ENCODE measurements at regions not wholly inside any gene's neighbourhood (a gene's known extent, or its start where the extent isn't known, plus 50 kb on each side); places are given as distances from the start of the nearest gene placed in this dataset.

DNA sequence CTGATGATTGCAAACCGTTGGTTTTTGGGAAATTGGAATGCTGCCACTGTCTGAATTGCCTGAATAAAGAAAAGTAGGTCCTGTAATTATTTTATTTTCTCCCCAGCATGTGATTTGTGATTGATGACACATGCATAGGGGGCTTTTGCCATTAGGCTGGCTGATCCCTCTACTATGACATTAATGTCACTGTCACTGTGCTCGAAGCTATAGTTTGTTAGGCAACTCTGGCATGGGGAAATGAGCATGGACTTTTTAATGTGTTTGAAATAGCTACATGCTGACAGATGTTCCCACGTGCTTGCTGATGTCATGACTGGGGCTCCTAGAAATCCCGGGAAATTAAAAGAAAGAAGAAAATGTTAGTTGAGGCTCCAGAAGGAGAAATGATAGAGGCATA is 99.1 kb downstream of the HRH4 start:
- in situ Hi-C loops (cut with MboI; ENCODE audit: low pct_unique_long_range_greater_than_20kb, low sequenced_read_pairs) = no loop called here
- no peak for DNase-seq

DNA sequence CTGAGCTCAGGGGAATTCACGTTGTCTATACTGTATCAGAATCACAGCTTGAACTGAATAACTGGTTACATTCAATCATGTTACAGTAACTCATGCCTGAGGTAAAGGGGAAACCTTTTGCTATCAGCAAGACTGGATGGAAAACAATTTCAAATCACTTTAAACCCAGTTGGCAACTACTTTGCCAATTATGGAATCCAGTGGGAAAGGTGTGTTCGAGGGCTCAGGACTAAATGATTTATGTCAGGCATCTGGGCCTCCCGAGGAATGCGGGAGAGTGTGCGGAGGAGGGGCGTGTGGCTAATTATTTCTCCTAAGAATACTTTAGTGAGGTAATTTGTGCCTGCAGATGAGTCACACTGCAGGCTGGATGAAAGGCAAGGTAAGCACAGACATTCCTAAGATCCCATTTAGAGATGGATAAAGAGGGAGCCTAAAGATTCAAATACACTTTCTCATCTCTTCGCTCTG is 100.1 kb downstream of the HRH4 start:
- in situ Hi-C loops (cut with MboI; ENCODE audit: low pct_unique_long_range_greater_than_20kb, low sequenced_read_pairs) = no loop called here

DNA sequence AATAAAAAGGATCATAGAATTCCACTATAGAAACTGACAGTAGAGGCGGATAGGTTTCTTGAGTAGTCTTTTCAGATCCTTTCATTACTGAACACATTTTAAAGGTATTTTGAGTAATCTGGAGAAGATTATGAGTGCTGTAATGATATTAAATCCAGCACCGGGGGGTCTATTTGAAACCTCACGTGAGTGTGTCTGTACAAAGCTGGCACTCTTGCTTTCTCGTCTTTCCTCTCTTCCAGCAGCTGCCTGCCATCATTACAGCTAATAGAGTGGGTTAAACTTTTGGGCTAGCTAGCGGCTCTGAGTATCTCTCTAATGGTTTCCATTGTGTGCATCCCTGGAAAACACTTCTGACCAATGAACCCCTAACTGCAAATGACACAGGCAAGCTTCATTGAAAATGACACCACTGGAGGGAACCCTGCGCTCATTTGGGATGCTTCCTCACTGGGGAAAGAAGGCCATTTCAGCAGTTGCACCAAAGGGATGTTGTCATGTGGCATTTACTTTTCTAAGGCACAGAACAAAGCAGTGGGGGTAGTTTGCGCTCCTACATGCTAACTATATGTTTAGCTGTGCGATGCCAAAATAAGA is 101.0 kb downstream of the HRH4 start:
- in situ Hi-C loops (cut with MboI; ENCODE audit: low pct_unique_long_range_greater_than_20kb, low sequenced_read_pairs) = no loop called here
- no peak for DNase-seq

More for the DNA sequence above, 100.1 kb downstream of the HRH4 start:
- no peak for DNase-seq

DNA sequence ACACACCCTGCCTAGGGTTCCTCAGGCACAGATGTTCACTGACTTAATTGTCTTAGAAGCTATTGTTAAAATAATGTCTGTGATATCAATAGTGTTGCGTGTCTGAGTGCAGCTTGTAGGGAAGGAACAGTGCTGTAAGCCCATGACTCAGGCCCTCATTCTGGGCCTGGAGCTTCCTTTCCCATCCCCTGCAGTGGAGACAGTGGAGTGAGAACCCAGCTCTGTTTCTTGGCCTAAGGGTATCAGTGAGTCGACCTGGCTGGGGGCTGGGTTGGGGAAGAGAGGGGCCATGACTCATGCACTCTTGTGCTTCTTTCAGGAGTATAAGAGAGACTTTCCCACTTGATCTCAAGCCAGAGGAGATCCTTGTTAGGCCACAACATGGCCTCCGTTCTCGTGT is 106.8 kb downstream of the HRH4 start:
- DNase-seq = no peak
- in situ Hi-C loops (cut with MboI; ENCODE audit: low pct_unique_long_range_greater_than_20kb, low sequenced_read_pairs) = no loop called here

DNA sequence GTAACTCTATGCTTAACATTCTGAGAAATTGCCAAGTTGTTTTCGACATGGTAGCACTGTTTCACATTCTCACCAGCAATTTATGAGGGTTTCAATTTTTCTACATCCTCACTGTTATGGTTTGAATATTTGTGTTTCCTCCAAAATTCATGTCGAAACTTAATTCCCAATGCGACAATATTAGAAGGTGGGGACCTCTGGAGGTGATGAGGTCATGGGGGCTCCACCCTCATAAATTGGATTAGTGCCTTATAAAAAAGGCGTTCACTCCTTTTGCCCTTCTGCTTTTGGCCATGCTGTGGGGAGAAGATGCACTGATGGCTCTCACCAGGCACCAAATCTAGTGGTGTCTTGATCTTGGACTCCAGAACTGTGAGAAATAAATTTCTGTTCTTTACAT is 110.3 kb downstream of the HRH4 start:
- in situ Hi-C loops (cut with MboI; ENCODE audit: low pct_unique_long_range_greater_than_20kb, low sequenced_read_pairs) = no loop called here
- no peak for DNase-seq

DNA sequence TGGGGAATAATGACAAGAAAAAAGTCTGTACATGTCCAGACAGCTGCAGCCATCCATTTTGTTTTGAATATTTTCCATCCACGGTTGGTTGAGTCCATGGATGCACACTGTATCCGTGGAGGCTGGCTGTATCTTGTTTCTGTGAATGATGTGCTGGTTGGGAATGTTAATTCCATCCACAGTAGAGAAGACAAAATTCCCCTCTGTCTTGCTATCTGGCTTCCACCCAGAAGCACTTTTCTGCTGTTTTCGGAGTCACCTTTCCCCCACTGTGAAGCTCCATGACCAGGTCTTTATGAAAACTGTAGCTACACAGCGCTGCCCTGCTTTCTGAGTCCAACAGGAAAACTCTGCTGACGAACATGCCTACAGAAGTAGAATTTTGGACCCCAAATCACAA is 122.3 kb downstream of the HRH4 start:
- in situ Hi-C loops (cut with MboI; ENCODE audit: low pct_unique_long_range_greater_than_20kb, low sequenced_read_pairs) = no loop called here
- no peak for DNase-seq

DNA sequence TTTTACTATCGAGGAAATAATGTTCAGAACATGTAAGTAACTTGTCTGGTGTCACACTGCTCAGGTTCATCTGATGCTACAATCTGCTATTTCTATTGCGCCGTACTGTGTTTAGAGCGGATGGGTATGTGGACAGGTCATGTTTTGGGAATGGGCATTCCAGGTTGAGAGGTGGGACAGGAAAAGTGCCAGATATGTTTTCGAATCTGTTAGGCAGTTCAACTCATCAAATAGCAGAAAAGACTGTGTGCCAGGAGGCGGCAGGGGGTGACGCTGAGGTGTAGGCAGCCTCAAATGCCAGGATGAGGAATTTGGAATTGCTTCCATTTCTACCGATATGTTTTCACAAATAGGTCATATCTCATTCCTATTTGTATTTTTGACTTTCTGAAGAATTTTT is 123.8 kb downstream of the HRH4 start:
- in situ Hi-C loops (cut with MboI; ENCODE audit: low pct_unique_long_range_greater_than_20kb, low sequenced_read_pairs) = no loop called here
- no peak for DNase-seq

DNA sequence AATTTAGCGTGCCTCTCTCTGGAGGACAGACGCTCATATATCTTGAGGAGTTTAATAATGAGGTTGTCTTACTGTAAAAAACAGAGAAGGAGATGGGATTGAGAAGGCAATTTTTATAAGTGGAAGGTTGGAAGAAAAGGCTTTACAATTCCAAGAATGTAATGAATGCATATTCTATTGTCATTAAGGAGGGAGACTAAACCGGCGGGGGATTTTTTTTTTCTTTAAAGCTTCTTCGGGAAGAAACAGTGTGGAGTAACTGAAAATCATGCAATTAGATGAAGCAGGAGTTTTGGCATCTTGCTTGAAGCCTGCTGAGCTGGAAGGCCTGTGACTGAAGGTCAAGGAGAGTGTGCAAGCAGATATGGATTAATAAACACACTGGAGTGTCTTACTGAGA is 124.4 kb downstream of the HRH4 start:
- no peak for DNase-seq
- in situ Hi-C loops (cut with MboI; ENCODE audit: low pct_unique_long_range_greater_than_20kb, low sequenced_read_pairs) = no loop called here

DNA sequence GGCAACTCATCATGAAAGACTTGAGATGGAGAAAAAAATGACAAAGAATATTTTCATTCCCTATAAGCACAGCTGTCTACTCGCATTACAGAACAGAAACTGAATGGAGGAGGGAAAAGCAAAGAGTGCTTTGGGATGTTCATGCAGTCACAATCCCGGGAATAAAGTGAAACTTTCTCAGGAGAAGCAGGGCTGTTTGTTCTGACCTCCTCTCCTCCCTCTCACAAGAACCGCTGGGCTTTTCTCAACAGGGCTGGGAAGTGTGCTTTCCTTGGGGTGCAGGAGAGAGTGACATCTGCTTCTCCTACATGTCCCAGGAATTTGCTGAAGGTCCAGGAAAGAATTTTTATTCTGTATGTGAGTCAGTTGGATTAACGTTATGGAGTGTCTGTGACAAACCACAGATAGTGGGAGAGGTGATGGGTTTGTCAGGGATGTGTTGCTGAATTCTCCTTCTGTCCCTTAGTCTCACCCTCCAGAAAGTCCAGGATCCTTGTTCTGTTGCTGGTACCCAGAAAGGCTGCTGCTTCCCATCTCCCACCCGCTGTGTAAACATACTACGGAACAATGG is 125.6 kb downstream of the HRH4 start:
- no peak for DNase-seq
- in situ Hi-C loops (cut with MboI; ENCODE audit: low pct_unique_long_range_greater_than_20kb, low sequenced_read_pairs) = no loop called here

DNA sequence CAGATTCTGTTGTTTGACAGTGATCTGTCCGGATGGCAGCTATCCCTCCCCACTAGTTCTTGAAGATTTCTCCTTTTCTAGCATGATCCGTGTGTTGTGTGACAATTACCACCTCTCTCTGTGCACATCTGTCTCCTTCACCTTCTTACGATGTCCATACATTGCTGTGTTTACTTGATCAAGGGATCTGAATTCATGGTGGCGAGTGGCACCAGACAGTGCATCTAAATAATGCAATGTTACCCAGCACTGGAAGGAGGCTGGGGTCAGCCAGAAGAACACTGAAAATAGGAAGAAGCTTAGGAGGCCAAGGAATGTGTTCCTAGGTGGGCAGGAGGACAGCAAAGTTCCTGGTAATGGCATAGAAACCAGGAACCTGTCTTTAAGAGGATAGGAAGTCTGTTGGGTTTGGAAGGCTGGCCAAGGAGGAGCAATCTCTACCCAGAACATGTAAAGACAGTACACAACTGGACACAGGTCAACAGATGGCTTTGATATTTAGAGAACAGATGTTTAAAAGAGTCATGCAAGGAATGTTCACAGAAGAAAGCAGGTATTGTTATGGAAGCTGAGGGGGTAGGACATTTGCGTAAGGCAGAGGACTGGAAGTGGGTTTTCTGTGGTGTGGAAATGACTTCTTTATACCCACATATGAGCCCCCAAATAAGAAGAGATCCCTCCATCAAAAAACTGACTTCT is 126.4 kb downstream of the HRH4 start:
- in situ Hi-C loops (cut with MboI; ENCODE audit: low pct_unique_long_range_greater_than_20kb, low sequenced_read_pairs) = no loop called here
- DNase-seq = no peak

DNA sequence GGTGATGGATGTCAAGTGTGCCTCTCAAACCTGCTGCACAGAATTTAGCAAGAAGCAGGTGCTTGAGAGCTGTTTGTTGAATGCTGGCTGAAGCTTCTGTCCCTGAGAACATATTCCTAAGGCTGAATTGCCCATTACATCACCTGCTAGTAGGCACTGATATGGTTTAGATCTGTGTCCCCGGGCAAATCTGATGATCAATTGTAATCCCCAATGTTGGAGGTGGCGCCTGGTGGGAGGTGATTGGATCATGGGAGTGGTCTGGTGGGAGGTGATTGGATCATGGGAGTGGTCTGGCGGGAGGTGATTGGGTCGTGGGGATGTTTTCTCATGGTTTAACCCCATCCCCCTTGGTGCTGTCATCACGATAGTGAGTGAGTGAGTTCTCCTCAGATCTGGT is 128.0 kb downstream of the HRH4 start:
- in situ Hi-C loops (cut with MboI; ENCODE audit: low pct_unique_long_range_greater_than_20kb, low sequenced_read_pairs) = no loop called here
- no peak for DNase-seq

DNA sequence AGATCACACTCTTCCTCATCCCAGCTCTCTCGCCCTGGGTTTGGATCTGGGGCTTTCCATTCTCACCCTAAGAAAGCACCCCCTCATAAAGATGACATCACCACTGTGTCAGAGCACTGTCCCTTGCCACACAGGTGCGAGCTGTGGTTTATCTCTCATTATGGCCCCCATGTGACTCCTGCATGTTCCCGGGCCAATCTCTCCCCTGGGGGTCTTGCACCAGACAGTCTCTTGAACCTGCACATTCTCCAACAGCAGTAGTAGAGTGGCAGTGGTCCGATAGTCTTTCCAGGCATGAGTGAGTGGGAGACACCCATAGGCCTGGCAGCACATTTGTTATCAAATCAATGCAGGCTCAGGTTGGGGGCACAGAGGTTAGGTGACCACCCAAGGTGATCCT is 130.5 kb downstream of the HRH4 start:
- DNase-seq = no peak
- in situ Hi-C loops (cut with MboI; ENCODE audit: low pct_unique_long_range_greater_than_20kb, low sequenced_read_pairs) = no loop called here

DNA sequence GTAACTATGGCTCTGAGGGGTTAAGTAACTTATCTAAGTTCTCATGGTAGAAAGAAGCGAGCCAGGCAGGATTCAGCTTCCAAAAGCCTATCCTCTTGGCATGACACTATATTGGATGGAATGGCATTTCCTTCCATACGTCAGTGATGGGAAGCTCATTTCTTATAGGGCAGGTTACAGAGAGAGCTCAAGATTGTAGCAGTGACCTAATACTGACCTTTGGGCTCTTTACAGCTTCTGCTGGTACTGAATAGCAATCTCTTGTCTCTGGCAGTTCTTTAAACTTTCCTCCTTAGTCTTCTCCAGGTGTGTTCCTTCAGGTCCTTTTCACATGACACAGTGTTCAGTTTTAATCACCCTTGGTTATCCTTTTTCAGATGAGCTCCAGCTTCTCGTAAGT is 133.0 kb downstream of the HRH4 start:
- no peak for DNase-seq
- in situ Hi-C loops (cut with MboI; ENCODE audit: low pct_unique_long_range_greater_than_20kb, low sequenced_read_pairs) = no loop called here

DNA sequence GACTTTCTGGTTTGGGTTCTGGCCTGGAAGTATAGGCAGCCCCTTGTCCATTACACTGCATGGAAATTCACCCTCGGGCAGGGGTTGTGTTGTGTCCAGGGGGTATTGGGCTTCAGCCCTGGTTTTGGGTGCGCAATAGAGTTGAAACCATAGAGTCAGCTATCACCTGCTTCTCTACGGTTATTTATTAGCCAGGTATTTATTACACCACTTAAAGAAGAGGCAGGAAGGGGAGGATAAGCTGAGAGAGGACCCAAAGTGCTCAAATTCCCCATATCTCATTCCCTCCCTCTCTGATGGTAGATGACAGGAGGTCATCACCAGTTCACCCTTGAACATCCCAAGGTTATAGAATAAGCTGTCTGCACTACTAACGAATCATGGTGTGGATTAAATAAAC is 133.4 kb downstream of the HRH4 start:
- DNase-seq = no peak
- in situ Hi-C loops (cut with MboI; ENCODE audit: low pct_unique_long_range_greater_than_20kb, low sequenced_read_pairs) = no loop called here

DNA sequence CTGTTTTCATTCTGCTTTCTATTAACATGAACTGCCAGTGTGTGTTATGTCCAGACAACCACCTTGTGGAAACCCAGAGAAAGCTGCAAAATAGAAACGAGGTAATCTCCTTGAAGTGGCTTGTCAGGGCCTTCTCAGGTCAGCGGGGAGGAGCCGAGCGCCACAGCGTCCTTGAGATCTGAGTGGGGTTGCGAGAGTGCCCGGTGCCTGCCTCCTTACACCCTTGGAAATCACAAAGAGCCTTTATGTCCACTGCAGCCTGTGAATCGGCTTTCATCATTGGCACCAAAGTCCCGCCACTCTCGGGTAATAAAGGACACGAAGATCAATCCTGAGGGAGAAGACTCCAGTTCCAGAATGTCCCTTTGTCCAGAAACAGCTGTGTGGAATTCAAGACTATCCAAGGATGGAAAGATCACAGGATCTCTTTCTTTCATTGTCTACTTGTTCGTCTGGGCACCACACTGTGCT is 135.2 kb downstream of the HRH4 start:
- no peak for DNase-seq
- in situ Hi-C loops (cut with MboI; ENCODE audit: low pct_unique_long_range_greater_than_20kb, low sequenced_read_pairs) = no loop called here

DNA sequence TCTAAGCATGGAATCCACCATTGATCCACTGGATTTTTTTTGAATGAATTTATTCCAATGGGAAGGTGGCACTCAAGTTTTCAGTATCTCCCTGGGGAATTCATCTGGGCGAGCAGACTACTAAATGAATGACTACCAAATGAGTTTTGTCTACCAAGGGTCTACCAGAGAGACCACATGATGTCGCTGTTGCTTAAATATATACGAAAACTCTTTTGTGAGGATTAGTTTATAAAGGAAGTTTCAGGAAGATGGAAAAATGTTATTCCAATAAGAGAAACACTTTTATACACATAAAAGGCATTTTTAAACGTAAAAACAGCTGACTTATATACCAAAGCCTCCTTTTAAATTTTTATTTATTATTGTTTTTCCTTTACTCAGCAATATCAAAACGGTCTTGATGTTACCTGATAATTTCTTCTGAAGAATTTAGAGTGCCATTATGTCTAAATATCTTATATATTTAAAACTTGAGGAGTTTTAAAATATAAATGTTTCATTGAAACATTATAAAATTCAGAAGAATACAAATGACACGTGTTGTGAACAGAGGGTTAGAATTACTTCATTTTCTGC is 139.7 kb downstream of the HRH4 start:
- in situ Hi-C loops (cut with MboI; ENCODE audit: low pct_unique_long_range_greater_than_20kb, low sequenced_read_pairs) = no loop called here
- DNase-seq = peak; percentile 55

DNA sequence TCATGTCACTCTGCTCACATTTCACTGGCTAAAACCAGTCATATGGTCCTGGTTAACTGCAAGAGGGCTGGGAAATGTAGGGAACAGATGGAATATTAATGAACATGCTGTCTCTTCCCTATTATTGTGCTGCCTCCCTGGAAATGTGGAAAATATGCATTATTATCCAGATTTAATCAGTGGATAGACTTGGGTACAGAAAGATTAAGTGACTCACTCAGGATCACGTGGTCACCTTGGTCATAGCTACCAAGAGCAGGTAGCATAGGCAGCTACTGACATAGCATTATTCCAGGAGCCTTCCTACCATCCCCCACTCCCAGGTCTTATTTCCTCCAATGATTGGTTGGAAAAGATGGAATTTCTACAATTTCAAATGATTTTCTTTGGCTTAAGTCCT is 141.1 kb downstream of the HRH4 start:
- no peak for DNase-seq
- in situ Hi-C loops (cut with MboI; ENCODE audit: low pct_unique_long_range_greater_than_20kb, low sequenced_read_pairs) = no loop called here

DNA sequence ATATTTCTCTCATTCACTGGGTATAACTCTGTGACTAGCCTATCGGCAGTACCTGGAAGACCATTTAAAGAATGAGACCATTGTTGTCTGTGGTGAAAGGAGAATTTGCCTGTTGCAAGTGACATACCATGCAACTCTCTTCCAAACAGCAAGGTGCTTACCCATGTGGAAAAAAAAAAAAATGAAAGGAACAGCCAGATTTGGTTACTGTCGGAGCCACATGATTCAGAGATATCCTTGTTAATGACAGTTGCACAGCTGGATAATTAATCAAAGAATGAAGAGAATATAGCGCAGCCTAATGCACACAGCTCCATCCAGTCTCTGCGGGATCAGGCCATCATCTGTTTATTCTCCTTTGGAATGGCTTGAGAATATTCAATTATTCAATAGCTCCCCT is 141.8 kb downstream of the HRH4 start:
- no peak for DNase-seq
- in situ Hi-C loops (cut with MboI; ENCODE audit: low pct_unique_long_range_greater_than_20kb, low sequenced_read_pairs) = no loop called here

DNA sequence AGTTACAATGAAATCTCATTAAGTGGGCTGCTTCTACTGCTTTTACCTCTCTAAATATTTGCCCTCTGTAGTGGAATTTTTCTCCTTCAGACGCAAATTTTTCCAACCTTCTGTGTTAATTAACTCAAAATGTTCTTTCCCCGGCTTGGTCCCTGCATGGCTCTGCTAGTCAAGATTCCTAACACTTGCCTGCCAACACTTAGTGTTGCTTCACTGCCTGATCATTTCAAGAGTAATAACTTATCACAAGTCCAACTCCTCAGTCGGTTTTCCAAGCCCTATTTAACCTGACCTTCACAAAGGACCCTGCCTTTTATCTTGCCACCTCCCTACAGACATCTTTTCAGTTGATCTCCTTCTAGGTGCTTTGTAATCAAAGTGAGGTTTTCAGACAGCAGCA is 142.7 kb downstream of the HRH4 start:
- in situ Hi-C loops (cut with MboI; ENCODE audit: low pct_unique_long_range_greater_than_20kb, low sequenced_read_pairs) = no loop called here

DNA sequence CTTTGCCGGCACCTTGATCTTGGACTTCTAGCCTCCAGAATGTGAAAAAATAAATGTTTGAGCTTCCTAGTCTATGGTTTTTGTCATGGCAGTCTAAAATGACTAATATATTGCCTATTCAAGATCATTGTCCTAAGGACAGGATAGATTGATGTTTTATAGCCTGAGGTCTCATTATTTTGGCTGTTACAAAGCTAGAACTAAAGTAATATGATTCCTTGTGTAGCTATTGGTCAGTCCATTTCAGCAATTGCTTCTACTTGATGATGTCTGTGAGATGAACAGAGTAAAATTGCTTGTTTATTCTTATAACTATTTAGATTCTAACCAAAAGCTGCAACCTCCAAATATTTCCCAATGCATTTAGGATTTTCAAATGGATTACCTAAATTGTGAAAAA is 145.0 kb downstream of the HRH4 start:
- in situ Hi-C loops (cut with MboI; ENCODE audit: low pct_unique_long_range_greater_than_20kb, low sequenced_read_pairs) = no loop called here
- no peak for DNase-seq

More for the DNA sequence above, 142.7 kb downstream of the HRH4 start:
- no peak for DNase-seq

Measured in KBM-7 (cell line).